Left ventricle myocardium inferior (tissue), 1 donor: ENCODE measurements at regions not wholly inside any gene's neighbourhood (a gene's known extent, or its start where the extent isn't known, plus 50 kb on each side); places are given as distances from the start of the nearest gene placed in this dataset.

Source experiments
- DNase-seq: peaks from one replicate; pipeline ENCODE4 v3.0.0-alpha.2; 2020
- H3K27ac ChIP-seq: fragments of 200-600 bp; replicated peaks from 2 replicates; pipeline ENCODE4 v1.8.0; 2021
- H3K27me3 ChIP-seq: fragments of 200-600 bp; 2 replicates; pipeline ENCODE4 v1.8.0; 2021; ENCODE audit warnings: low read depth
- H3K36me3 ChIP-seq: fragments of 200-600 bp; 2 replicates; pipeline ENCODE4 v1.8.0; 2021
- H3K4me1 ChIP-seq: fragments of 200-600 bp; 2 replicates; pipeline ENCODE4 v1.8.0; 2021
- H3K4me3 ChIP-seq: fragments of 200-600 bp; 2 replicates; pipeline ENCODE4 v1.8.0; 2021; ENCODE audit warnings: mild to moderate bottlenecking, moderate library complexity
- H3K9me3 ChIP-seq: fragments of 200-600 bp; replicated peaks from 2 replicates; pipeline ENCODE4 v1.8.0; 2021
- CTCF ChIP-seq: fragments of 200-600 bp; IDR thresholded peaks from 2 replicates; pipeline ENCODE4 v1.8.0; 2021; ENCODE audit warnings: antibody characterized with exemption, mild to moderate bottlenecking, borderline replicate concordance
- intact Hi-C: fragments of 100-400 bp; cut with micrococcal nuclease; formaldehyde crosslinking; loops from one replicate; pipeline ENCODE4 v1.11.0; 2022
- donor health status: DM: no; HTN: yes; CAD: no; lungs with severe emphysema.

GRCh38 chr5:82925061-82925411 lies 152.2 kb downstream of the TMEM167A start:
- intact Hi-C loops: no loop called here
- no peak for TF ChIP-seq CTCF
- Histone ChIP-seq H3K4me1 (no peaks in the 10 kb centered on the region), H3K27ac (no peak overlapping the region), H3K27me3 (no peaks in the 10 kb centered on the region), H3K4me3 (no peak overlapping the region), H3K9me3 (no peaks in the 10 kb centered on the region), H3K36me3 (no peaks in the 10 kb centered on the region)
- DNase-seq: no peak

GRCh38 chr5:82924226-82925060 lies 152.8 kb downstream of the TMEM167A start:
- Histone ChIP-seq H3K9me3 (no peaks in the 10 kb centered on the region), H3K4me1 (no peaks in the 10 kb centered on the region), H3K4me3 (no peak overlapping the region), H3K27ac (no peak overlapping the region), H3K36me3 (no peaks in the 10 kb centered on the region), H3K27me3 (no peaks in the 10 kb centered on the region)
- DNase-seq: no peak
- TF ChIP-seq CTCF: no peak
- intact Hi-C loops: no loop called here

- Histone ChIP-seq H3K36me3 (no peaks in the 10 kb centered on the region), H3K4me1 (no peaks in the 10 kb centered on the region), H3K27ac (no peak overlapping the region), H3K4me3 (no peak overlapping the region), H3K9me3 (no peaks in the 10 kb centered on the region), H3K27me3 (no peaks in the 10 kb centered on the region)
- no peak for DNase-seq
- no peak for TF ChIP-seq CTCF
- intact Hi-C loops: no loop called here
These were observed 155.0 kb downstream of the TMEM167A start for GRCh38 chr5:82922086-82922734.

- H3K27me3 ChIP-seq: no peaks in the 10 kb centered on the region
- no peaks in the 10 kb centered on the region for H3K36me3 ChIP-seq
- H3K27ac ChIP-seq: no peak overlapping the region
- no peak for TF ChIP-seq CTCF
- H3K4me1 ChIP-seq: no peaks in the 10 kb centered on the region
- peaks cover 23% of the 10 kb centered on the region for H3K9me3 ChIP-seq
- no peak for DNase-seq
- no peak overlapping the region for H3K4me3 ChIP-seq
- intact Hi-C loops: no loop called here
These were observed 158.7 kb downstream of the TMEM167A start for GRCh38 chr5:82918311-82919031.

GRCh38 chr5:82917584-82917983 lies 159.6 kb downstream of the TMEM167A start:
- Histone ChIP-seq H3K27me3 (no peaks in the 10 kb centered on the region), H3K9me3 (peaks cover 23% of the 10 kb centered on the region), H3K4me1 (no peaks in the 10 kb centered on the region), H3K4me3 (no peak overlapping the region), H3K27ac (no peak overlapping the region), H3K36me3 (no peaks in the 10 kb centered on the region)
- intact Hi-C loops: no loop called here
- TF ChIP-seq CTCF: no peak
- DNase-seq: no peak
